ENCODE measurements at regions not wholly inside any gene's neighbourhood (a gene's known extent, or its start where the extent isn't known, plus 50 kb on each side); places are given as distances from the start of the nearest gene placed in this dataset.

- DNase-seq (ENCODE audit: low read depth), result no peak
- no peak for TF ChIP-seq CTCF (conservative IDR thresholded peaks at IDR 0.05; ENCODE audit: low read depth, low read length)
- H3K4me3 ChIP-seq (ENCODE audit: low read depth, low read length), result no peak overlapping the region
These were observed 126.9 kb downstream of the IPMK start for GRCh38 chr10:58140691-58141347.

- DNase-seq (ENCODE audit: low read depth), result no peak
- no peak overlapping the region for H3K4me3 ChIP-seq (ENCODE audit: low read depth, low read length)
- no peak for TF ChIP-seq CTCF (conservative IDR thresholded peaks at IDR 0.05; ENCODE audit: low read depth, low read length)
These were observed 127.6 kb downstream of the IPMK start for GRCh38 chr10:58140054-58140453.

DNA sequence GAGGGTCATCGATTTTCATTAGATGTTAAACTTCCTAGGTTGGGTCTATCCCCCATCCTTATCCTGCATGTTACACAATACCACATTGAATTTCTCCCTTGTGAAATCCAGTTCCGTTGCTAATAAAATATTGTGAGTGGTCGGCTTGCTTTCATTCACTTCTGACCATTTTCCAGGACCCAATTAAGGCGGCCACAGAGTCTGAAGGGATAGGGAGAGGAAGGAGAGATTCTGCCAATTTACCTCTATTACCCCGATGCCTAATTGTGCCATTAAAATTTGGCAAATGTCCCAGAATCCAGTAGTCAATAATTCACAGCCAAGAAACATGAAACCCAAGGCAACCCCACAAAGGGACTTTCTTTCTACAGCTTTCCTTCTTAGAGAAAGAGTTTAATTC lies 129.9 kb downstream of the IPMK start:
- no peak for TF ChIP-seq CTCF (conservative IDR thresholded peaks at IDR 0.05; ENCODE audit: low read depth, low read length)
- no peak overlapping the region for H3K4me3 ChIP-seq (ENCODE audit: low read depth, low read length)
- peak; percentile 30 for DNase-seq (ENCODE audit: low read depth)

DNA sequence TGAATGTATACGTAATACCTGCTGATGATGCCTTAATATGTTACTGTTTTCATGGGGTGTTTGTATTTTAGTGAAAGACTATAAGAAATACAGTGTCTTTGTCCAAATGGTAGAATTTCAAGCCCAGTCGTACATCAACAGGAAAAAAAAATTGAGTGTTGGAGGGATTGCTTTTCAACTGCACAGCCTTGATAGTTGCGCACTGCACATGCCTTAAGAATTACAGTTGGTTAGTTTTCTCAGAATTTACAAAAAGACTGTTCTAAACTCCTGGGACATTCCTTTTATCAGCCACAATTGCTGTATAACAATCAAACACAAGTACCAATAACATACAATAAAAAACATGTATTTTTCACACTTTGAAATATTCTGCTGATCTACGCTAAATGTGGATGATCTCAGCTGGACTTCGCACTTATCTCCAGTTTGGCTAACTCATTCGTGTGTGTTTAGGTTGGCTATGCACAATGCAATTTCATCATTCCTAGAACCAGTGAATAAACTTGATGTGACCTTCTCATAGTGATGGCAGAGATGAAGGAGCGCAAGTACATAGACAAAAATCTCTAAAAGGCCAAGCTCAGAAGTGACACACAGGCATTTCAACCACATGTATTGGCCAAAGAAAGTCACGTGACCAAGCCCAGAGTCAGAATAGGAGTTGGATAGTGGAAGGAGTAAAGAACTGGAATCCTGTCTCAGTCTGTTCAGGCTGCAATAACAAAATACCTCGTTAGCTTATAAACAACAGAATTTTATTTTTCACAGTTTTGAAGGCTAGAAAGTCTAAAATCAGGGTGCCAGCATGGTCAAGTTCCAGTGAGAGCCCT lies 152.3 kb downstream of the IPMK start:
- no peak overlapping the region for H3K4me3 ChIP-seq (ENCODE audit: low read depth, low read length)
- DNase-seq (ENCODE audit: low read depth), result no peak
- TF ChIP-seq CTCF (conservative IDR thresholded peaks at IDR 0.05; ENCODE audit: low read depth, low read length), result no peak

DNA sequence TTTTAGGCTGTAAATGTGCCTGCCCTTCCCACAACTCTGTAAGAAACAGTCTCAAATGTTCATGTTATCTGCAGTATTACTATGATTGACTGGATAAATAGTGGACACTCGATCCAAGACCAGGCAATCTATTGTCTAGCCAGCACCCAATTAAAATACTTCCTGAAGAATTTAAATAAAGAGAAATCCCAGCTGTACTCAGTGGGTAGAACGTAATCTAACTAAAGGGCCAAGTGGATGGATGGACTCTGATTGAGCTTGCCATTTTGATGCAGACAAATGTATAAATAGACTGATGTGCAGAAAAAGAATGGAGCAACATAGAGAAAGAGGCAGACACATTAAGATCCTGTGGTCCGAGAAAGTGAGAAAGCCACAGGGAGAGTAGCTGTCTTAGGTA lies 158.0 kb downstream of the IPMK start:
- H3K4me3 ChIP-seq (ENCODE audit: low read depth, low read length), result no peak overlapping the region
- TF ChIP-seq CTCF (conservative IDR thresholded peaks at IDR 0.05; ENCODE audit: low read depth, low read length), result no peak
- DNase-seq (ENCODE audit: low read depth), result no peak

DNA sequence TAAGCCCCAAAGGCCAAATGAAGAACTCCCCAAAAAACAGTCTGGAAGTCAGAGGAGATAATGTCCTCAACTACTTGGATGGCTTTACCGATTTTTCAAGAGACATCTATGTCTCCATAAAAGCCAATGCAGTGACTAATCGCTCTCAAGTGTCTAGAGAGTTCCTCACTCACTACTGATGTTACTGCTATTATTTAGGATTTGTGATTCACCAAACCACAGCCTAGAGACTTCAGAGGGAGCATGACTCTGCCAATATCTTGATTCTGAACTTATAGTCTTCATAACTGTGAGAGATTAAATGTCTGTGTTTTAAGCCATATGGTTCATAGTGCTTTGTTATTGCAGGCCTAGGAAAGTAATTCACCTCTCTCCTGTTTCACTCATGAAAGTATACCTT lies 160.2 kb downstream of the IPMK start:
- no peak for DNase-seq (ENCODE audit: low read depth)
- H3K4me3 ChIP-seq (ENCODE audit: low read depth, low read length), result no peak overlapping the region
- no peak for TF ChIP-seq CTCF (conservative IDR thresholded peaks at IDR 0.05; ENCODE audit: low read depth, low read length)

All from epithelial cell of proximal tubule (primary cell).